ENCODE measurements at regions not wholly inside any gene's neighbourhood (a gene's known extent, or its start where the extent isn't known, plus 50 kb on each side); places are given as distances from the start of the nearest gene placed in this dataset.

GRCh38 chr3:135513106-135514059, 452.1 kb upstream of the PPP2R3A start (continued):
- no peak for TF ChIP-seq MCM2 (IDR thresholded peaks at IDR 0.05; ENCODE audit: low read depth)
- peak; percentile 37; the same call in 1 of the 2 replicates for TF ChIP-seq FOXJ2 (tag; IDR thresholded peaks at IDR 0.05)
- peak; percentile 90 for TF ChIP-seq BACH1 (tag; IDR thresholded peaks at IDR 0.05)
- TF ChIP-seq SREBF2 (CRISPR knock-in tag; IDR thresholded peaks at IDR 0.05), result no peak
- peak; percentile 81 for TF ChIP-seq ZFP1 (CRISPR knock-in tag; IDR thresholded peaks at IDR 0.05)
- 0 out of 2 replicates have a peak, but pooled peaks have one; percentile 59 for TF ChIP-seq ELK3 (CRISPR knock-in tag; IDR thresholded peaks at IDR 0.05)
- peak; percentile 98 for TF ChIP-seq DMBX1 (CRISPR knock-in tag; IDR thresholded peaks at IDR 0.05; ENCODE audit: borderline replicate concordance)
- TF ChIP-seq RBBP5 (IDR thresholded peaks at IDR 0.05; ENCODE audit: borderline replicate concordance, insufficient read depth, low read length, poor library complexity, severe bottlenecking), result no peak
- peak; percentile 98 for TF ChIP-seq ZNF644 (tag; IDR thresholded peaks at IDR 0.05; ENCODE audit: low read depth)
- TF ChIP-seq ZNF140 (CRISPR knock-in tag; IDR thresholded peaks at IDR 0.05), result peak; percentile 34; the same call in 1 of the 2 replicates
- peak; percentile 65 for TF ChIP-seq NFIX (CRISPR knock-in tag; IDR thresholded peaks at IDR 0.05; ENCODE audit: low read depth)
- peak; percentile 96 for TF ChIP-seq TSHZ1 (CRISPR knock-in tag; IDR thresholded peaks at IDR 0.05)
- TF ChIP-seq ZNF696 (CRISPR knock-in tag; conservative IDR thresholded peaks at IDR 0.05), result peak; percentile 77; the same call in 1 of the 2 replicates
- TF ChIP-seq KLF1 (tag; IDR thresholded peaks at IDR 0.05), result 0 out of 2 replicates have a peak, but pooled peaks have one; percentile 50

All from K562 (cell line).